ENCODE measurements at regions not wholly inside any gene's neighbourhood (a gene's known extent, or its start where the extent isn't known, plus 50 kb on each side); places are given as distances from the start of the nearest gene placed in this dataset.
"Not testable (repeated sequence)": the region's sequence is repeated elsewhere in the genome, so short reads cannot be mapped to it uniquely, and the experiment has no call there.

DNA sequence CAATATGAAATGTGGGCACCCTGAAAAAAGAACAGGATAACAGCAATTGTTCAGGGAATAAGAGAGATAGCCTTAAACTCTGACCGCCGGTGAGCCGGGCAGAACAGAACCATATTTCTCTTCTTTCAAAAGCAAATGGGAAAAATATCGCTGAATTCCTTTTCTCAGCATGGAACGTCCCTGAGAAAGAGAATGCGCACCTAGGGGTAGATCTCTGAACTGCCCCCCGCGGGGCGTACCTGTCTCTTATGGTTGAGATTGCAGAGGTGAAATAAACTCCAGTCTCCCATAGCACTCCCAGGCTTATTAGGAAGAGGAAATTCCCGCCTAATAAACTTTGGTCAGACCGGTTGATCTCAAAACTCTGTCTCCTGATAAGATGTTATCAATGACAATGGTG is 82.1 kb upstream of the DEFB108B start:
- not testable (repeated sequence) for H3K27me3 ChIP-seq (replicated peaks; ENCODE audit: control insufficient read depth, insufficient read depth, low read length, poor library complexity, severe bottlenecking); H3K4me1 ChIP-seq (ENCODE audit: control insufficient read depth, insufficient read depth, low read length, poor library complexity, severe bottlenecking); H3K27ac ChIP-seq (ENCODE audit: insufficient read depth, low read length, poor library complexity, severe bottlenecking); DNase-seq; H3K4me3 ChIP-seq (ENCODE audit: insufficient read depth, low read depth, low read length, poor library complexity, severe bottlenecking); H3K9me3 ChIP-seq (ENCODE audit: control insufficient read depth, low read length); H3K36me3 ChIP-seq (ENCODE audit: control insufficient read depth, insufficient read depth, low read length)

DNA sequence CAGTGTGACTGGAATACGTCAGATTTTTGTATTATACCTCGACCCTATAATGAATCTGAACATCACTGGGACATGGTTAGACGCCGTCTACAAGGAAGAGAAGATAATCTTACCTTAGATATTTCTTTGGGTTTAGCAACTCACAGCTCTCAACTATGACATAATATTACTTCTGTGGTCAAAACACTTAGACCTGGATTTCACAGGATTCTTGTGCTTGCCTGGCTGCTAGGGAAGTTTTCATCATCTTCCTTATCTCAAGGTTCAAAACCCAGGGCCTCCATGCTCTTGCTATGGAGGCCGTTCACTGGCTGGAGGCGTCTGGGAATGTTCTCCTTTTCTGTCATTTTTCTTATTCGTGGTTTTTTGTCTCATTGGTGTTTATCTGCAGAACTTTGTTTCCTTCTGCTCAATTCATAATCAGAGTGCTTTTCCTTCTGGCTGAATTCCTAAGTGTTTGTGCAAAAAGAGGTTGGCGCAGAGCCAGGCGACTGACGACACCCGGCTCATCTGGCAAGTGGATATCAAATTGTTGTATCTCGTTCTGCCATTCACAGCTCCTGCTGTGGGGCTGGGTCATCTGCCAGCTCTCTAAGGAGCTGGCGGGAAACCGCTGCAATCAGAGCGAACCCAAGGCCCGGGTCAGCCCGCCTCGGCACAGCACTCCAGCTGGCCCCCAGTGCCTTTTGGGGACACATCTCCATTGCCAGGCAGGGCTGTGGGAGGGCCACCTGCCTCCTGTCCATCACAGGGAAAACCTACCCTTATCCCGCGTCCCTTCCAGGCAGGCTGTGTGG is 68.1 kb upstream of the DEFB108B start:
- H3K27ac ChIP-seq (ENCODE audit: insufficient read depth, low read length, poor library complexity, severe bottlenecking); H3K27me3 ChIP-seq (replicated peaks; ENCODE audit: control insufficient read depth, insufficient read depth, low read length, poor library complexity, severe bottlenecking); H3K9me3 ChIP-seq (ENCODE audit: control insufficient read depth, low read length); H3K36me3 ChIP-seq (ENCODE audit: control insufficient read depth, insufficient read depth, low read length); DNase-seq; H3K4me1 ChIP-seq (ENCODE audit: control insufficient read depth, insufficient read depth, low read length, poor library complexity, severe bottlenecking); H3K4me3 ChIP-seq (ENCODE audit: insufficient read depth, low read depth, low read length, poor library complexity, severe bottlenecking): not testable (repeated sequence)

DNA sequence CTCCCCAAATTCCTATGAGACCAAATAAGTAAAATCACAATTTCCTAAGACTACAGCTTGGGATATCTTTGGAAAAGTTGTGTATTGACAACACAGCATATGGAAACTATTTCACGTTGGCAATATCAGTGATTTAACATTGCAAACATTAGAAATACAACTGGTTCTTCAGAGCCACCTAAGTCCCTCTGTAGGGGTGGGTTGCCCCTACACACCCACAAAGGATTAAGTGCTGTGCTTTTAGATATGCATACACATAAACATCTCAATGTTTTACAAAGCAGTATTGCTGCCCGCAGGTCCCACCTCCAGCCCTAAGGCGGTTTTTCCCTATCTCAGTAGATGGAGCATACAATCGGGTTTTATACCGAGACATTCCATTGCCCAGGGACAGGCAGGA is 66.0 kb upstream of the DEFB108B start:
- H3K9me3 ChIP-seq (ENCODE audit: control insufficient read depth, low read length); H3K27ac ChIP-seq (ENCODE audit: insufficient read depth, low read length, poor library complexity, severe bottlenecking); H3K27me3 ChIP-seq (replicated peaks; ENCODE audit: control insufficient read depth, insufficient read depth, low read length, poor library complexity, severe bottlenecking); DNase-seq; H3K4me1 ChIP-seq (ENCODE audit: control insufficient read depth, insufficient read depth, low read length, poor library complexity, severe bottlenecking); H3K4me3 ChIP-seq (ENCODE audit: insufficient read depth, low read depth, low read length, poor library complexity, severe bottlenecking); H3K36me3 ChIP-seq (ENCODE audit: control insufficient read depth, insufficient read depth, low read length): not testable (repeated sequence)

DNA sequence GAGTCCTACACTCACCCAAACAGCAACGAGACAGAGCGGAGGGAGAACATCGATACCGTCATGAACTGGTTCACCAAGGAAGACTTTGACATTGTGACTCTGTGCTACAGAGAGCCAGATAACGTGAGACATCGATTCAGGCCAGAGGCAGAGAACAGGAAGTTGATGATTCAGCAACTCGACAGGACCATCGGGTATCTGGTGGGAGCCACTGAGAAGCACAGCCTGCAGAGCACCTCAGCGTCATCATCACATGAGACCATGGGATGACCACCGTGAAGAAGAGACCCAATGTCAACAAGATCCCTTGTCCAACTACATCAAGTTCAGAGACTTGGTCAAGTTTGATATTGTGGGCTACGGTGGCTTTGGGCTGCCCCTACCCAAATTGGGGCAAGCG is 60.8 kb upstream of the DEFB108B start:
- not testable (repeated sequence) for H3K9me3 ChIP-seq (ENCODE audit: control insufficient read depth, low read length); H3K27ac ChIP-seq (ENCODE audit: insufficient read depth, low read length, poor library complexity, severe bottlenecking); H3K36me3 ChIP-seq (ENCODE audit: control insufficient read depth, insufficient read depth, low read length); H3K4me1 ChIP-seq (ENCODE audit: control insufficient read depth, insufficient read depth, low read length, poor library complexity, severe bottlenecking); H3K4me3 ChIP-seq (ENCODE audit: insufficient read depth, low read depth, low read length, poor library complexity, severe bottlenecking); H3K27me3 ChIP-seq (replicated peaks; ENCODE audit: control insufficient read depth, insufficient read depth, low read length, poor library complexity, severe bottlenecking); DNase-seq

DNA sequence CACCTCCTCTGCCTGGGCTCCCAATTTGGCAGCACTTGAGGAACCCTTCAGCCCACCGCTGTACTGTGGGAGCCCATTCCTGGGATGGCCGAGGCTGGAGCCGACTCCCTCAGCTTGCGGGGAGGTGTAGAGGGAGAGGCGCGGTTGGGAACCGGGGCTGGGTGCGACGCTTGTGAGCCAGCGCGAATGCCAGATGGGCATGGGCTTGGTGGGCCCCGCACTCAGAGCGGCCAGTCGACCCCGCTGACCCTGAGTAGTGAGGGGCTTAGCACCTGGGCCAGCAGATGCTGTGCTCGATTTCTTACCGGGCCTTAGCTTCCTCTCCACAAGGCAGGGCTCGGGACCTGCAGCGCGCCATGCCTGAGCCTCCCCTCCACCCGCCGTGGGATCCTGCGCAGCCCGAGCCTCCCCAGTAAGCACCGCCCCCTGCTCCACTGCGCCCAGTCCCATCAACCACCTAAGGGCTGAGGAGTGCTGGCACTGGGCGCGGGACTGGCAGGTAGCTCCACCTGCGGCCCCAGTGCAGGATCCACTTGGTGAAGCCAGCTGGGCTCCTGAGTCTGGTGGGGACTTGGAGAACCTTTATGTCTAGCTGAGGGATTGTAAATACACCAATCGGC is 58.3 kb upstream of the DEFB108B start:
- Histone ChIP-seq H3K9me3 (ENCODE audit: control insufficient read depth, low read length) (no peaks in the 10 kb centered on the region), H3K27me3 (replicated peaks; ENCODE audit: control insufficient read depth, insufficient read depth, low read length, poor library complexity, severe bottlenecking) (no peaks in the 10 kb centered on the region), H3K27ac (ENCODE audit: insufficient read depth, low read length, poor library complexity, severe bottlenecking) (no peak overlapping the region), H3K4me1 (ENCODE audit: control insufficient read depth, insufficient read depth, low read length, poor library complexity, severe bottlenecking) (no peaks in the 10 kb centered on the region), H3K4me3 (ENCODE audit: insufficient read depth, low read depth, low read length, poor library complexity, severe bottlenecking) (no peak overlapping the region), H3K36me3 (ENCODE audit: control insufficient read depth, insufficient read depth, low read length) (no peaks in the 10 kb centered on the region)
- no peak for DNase-seq

DNA sequence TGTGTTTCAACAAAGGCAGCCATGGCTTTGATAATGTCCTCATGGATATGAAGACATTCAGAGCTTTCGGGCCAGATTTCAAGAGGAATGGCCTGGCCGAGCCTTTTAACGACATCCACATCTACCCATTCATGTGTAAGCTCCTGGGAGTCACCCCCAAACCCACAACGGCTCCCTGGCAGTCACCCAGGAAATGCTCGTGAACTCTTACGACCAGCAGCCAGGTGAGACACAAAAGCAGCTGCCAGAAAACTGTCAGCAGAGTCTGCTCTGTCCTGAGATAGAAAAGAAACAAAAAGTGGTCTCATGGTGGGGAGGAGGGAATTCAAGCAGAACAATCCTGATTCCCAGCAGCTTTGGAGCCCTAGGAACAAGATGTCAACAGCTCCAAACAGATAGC is 52.9 kb upstream of the DEFB108B start:
- not testable (repeated sequence) for H3K4me3 ChIP-seq (ENCODE audit: insufficient read depth, low read depth, low read length, poor library complexity, severe bottlenecking); H3K9me3 ChIP-seq (ENCODE audit: control insufficient read depth, low read length); H3K36me3 ChIP-seq (ENCODE audit: control insufficient read depth, insufficient read depth, low read length); DNase-seq; H3K27me3 ChIP-seq (replicated peaks; ENCODE audit: control insufficient read depth, insufficient read depth, low read length, poor library complexity, severe bottlenecking); H3K27ac ChIP-seq (ENCODE audit: insufficient read depth, low read length, poor library complexity, severe bottlenecking); H3K4me1 ChIP-seq (ENCODE audit: control insufficient read depth, insufficient read depth, low read length, poor library complexity, severe bottlenecking)

DNA sequence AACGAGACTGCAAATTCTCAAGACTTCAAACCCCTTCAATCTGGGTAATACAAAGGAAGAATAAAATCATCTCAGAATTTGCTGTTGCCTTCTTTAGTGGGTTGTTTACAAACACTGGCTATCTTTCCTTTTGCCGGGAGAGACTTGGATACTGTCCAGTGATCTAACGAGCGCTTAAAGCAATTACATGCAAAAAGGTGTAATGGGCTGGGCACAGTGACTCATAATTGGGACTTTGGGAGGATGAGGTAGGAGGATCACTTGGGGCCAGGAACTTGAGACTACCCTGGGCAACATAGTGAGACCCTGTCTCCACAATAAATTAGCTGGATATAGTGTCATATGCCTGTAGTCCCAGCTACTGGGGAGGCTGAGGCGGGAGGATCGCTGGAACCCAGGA is 52.2 kb upstream of the DEFB108B start:
- not testable (repeated sequence) for DNase-seq; H3K27me3 ChIP-seq (replicated peaks; ENCODE audit: control insufficient read depth, insufficient read depth, low read length, poor library complexity, severe bottlenecking); H3K9me3 ChIP-seq (ENCODE audit: control insufficient read depth, low read length); H3K27ac ChIP-seq (ENCODE audit: insufficient read depth, low read length, poor library complexity, severe bottlenecking); H3K36me3 ChIP-seq (ENCODE audit: control insufficient read depth, insufficient read depth, low read length); H3K4me3 ChIP-seq (ENCODE audit: insufficient read depth, low read depth, low read length, poor library complexity, severe bottlenecking); H3K4me1 ChIP-seq (ENCODE audit: control insufficient read depth, insufficient read depth, low read length, poor library complexity, severe bottlenecking)

DNA sequence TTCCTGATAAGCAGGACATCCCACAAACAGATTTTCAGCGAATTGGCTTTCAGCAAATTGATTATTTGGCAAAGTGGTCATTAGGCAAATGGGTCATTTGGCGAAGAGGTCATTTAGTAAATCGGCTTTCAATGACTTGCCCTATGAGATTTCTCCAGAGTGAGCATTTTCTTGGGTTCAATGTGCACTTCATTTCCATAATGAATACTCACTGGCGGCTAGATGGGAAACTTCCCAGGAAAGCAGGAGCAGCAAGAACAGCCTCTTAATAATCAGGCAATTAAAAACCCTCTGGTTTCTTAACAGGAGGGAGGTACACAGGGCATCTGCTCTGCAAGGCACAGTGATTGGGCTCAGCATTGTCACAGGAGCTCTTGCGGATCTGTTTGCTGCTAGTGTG is 51.5 kb upstream of the DEFB108B start:
- not testable (repeated sequence) for H3K27me3 ChIP-seq (replicated peaks; ENCODE audit: control insufficient read depth, insufficient read depth, low read length, poor library complexity, severe bottlenecking)

DNA sequence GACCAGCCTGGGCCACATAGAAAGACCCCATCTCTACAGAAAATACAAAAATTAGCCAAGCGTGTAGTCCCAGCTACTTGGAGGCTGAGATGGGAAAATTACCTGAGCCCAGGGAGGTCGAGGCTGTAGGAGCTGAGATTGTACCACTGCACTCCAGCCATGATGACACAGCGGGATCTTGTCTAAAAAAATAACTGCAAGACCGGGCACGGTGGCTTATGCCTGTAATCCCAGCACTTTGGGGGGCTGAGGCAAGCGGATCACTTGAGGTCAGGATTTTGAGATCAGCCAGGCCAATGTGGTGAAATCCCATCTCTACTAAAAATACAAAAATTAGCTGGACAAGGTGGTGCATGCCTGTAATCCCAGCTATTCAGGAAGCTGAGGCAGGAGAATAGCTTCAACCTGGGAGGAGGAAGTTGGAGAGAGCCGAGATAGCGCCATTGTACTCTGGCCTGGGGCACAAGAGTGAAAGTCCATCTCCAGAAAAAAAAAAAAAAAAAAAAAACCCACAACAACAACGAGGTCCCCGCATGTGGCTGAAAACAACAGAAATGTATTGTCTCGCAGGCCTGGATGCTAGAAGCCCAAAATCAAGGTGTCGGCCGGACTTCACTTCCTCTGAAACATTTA is 50.7 kb upstream of the DEFB108B start:
- H3K4me1 ChIP-seq (ENCODE audit: control insufficient read depth, insufficient read depth, low read length, poor library complexity, severe bottlenecking); DNase-seq; H3K4me3 ChIP-seq (ENCODE audit: insufficient read depth, low read depth, low read length, poor library complexity, severe bottlenecking); H3K9me3 ChIP-seq (ENCODE audit: control insufficient read depth, low read length); H3K27ac ChIP-seq (ENCODE audit: insufficient read depth, low read length, poor library complexity, severe bottlenecking); H3K36me3 ChIP-seq (ENCODE audit: control insufficient read depth, insufficient read depth, low read length); H3K27me3 ChIP-seq (replicated peaks; ENCODE audit: control insufficient read depth, insufficient read depth, low read length, poor library complexity, severe bottlenecking): not testable (repeated sequence)

More for the DNA sequence above, 51.5 kb upstream of the DEFB108B start:
- H3K4me1 ChIP-seq (ENCODE audit: control insufficient read depth, insufficient read depth, low read length, poor library complexity, severe bottlenecking); H3K27ac ChIP-seq (ENCODE audit: insufficient read depth, low read length, poor library complexity, severe bottlenecking); H3K36me3 ChIP-seq (ENCODE audit: control insufficient read depth, insufficient read depth, low read length); DNase-seq; H3K9me3 ChIP-seq (ENCODE audit: control insufficient read depth, low read length); H3K4me3 ChIP-seq (ENCODE audit: insufficient read depth, low read depth, low read length, poor library complexity, severe bottlenecking): not testable (repeated sequence)

DNA sequence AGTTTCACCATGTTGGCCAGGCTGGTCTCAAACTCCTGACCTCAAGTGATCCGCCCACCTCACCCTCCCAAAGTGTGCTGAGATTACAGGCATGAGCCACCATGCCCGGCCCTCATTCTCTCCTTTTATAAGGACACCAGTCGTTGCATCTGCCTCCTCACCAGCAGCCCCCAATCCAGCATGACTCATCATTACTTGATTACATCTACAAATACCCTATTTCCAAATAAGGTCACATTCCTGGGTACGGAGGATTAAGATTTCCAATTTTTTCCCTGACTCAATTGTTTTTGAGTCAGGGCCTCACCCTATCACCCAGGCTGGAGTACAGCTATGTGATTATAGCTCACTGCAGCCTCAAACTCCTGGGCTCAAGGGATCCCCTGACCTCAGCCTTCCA is 49.8 kb upstream of the DEFB108B start:
- not testable (repeated sequence) for H3K4me1 ChIP-seq (ENCODE audit: control insufficient read depth, insufficient read depth, low read length, poor library complexity, severe bottlenecking); H3K27ac ChIP-seq (ENCODE audit: insufficient read depth, low read length, poor library complexity, severe bottlenecking); H3K9me3 ChIP-seq (ENCODE audit: control insufficient read depth, low read length); H3K27me3 ChIP-seq (replicated peaks; ENCODE audit: control insufficient read depth, insufficient read depth, low read length, poor library complexity, severe bottlenecking); DNase-seq; H3K36me3 ChIP-seq (ENCODE audit: control insufficient read depth, insufficient read depth, low read length); H3K4me3 ChIP-seq (ENCODE audit: insufficient read depth, low read depth, low read length, poor library complexity, severe bottlenecking)
